ENCODE measurements at regions not wholly inside any gene's neighbourhood (a gene's known extent, or its start where the extent isn't known, plus 50 kb on each side); places are given as distances from the start of the nearest gene placed in this dataset.

- FAIRE-seq = peak; percentile 83
- WGBS (ENCODE audit: missing lambda C conversion rate) = 38% methylated on average over 3 of the region's 3 CpGs
- ChIA-PET CTCF (interaction anchor here (0.9 to 1.2 kb wide), 3 partner anchors 9 to 108 kb away, joined by 3 to 4 read pairs (median 3); no protein-coding TSS in a partner anchor), POLR2A (no interaction called here)
- TF ChIP-seq CHD4 (IDR thresholded peaks at IDR 0.05; ENCODE audit: borderline replicate concordance) = no peak
- TF ChIP-seq SMC3 (IDR thresholded peaks at IDR 0.05) = no peak
- no peak for TF ChIP-seq HOXA7 (CRISPR knock-in tag; IDR thresholded peaks at IDR 0.05)
- TF ChIP-seq CBX8 (IDR thresholded peaks at IDR 0.05) = no peak
- TF ChIP-seq HOXB13 (CRISPR knock-in tag; IDR thresholded peaks at IDR 0.05; ENCODE audit: low read depth) = no peak
- TF ChIP-seq POLR2AphosphoS2 (conservative IDR thresholded peaks at IDR 0.05; ENCODE audit: low read length) = no peak
- TF ChIP-seq, protein P1, sequence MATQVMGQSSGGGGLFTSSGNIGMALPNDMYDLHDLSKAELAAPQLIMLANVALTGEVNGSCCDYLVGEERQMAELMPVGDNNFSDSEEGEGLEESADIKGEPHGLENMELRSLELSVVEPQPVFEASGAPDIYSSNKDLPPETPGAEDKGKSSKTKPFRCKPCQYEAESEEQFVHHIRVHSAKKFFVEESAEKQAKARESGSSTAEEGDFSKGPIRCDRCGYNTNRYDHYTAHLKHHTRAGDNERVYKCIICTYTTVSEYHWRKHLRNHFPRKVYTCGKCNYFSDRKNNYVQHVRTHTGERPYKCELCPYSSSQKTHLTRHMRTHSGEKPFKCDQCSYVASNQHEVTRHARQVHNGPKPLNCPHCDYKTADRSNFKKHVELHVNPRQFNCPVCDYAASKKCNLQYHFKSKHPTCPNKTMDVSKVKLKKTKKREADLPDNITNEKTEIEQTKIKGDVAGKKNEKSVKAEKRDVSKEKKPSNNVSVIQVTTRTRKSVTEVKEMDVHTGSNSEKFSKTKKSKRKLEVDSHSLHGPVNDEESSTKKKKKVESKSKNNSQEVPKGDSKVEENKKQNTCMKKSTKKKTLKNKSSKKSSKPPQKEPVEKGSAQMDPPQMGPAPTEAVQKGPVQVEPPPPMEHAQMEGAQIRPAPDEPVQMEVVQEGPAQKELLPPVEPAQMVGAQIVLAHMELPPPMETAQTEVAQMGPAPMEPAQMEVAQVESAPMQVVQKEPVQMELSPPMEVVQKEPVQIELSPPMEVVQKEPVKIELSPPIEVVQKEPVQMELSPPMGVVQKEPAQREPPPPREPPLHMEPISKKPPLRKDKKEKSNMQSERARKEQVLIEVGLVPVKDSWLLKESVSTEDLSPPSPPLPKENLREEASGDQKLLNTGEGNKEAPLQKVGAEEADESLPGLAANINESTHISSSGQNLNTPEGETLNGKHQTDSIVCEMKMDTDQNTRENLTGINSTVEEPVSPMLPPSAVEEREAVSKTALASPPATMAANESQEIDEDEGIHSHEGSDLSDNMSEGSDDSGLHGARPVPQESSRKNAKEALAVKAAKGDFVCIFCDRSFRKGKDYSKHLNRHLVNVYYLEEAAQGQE (IDR thresholded peaks at IDR 0.05) = no peak
- no peak for TF ChIP-seq CEBPB (IDR thresholded peaks at IDR 0.05)
- no peak for TF ChIP-seq BHLHE40 (IDR thresholded peaks at IDR 0.05; ENCODE audit: low read depth, low read length)
- TF ChIP-seq ESRRA (IDR thresholded peaks at IDR 0.05; ENCODE audit: borderline replicate concordance, low read length) = no peak
- TF ChIP-seq MYC (IDR thresholded peaks at IDR 0.05; ENCODE audit: borderline replicate concordance, low read length) = no peak
- no peak for TF ChIP-seq FOSB (CRISPR knock-in tag; IDR thresholded peaks at IDR 0.05)
- no peak for TF ChIP-seq EHF (CRISPR knock-in tag; IDR thresholded peaks at IDR 0.05)
- no peak for TF ChIP-seq E2F6 (IDR thresholded peaks at IDR 0.05; ENCODE audit: borderline replicate concordance, low read depth)
- TF ChIP-seq MAX (IDR thresholded peaks at IDR 0.05) = no peak
- no peak for TF ChIP-seq RCOR1 (IDR thresholded peaks at IDR 0.05; ENCODE audit: low read depth, low read length)
- TF ChIP-seq RFX5 (IDR thresholded peaks at IDR 0.05) = no peak
- TF ChIP-seq POLR2A (IDR thresholded peaks at IDR 0.05; ENCODE audit: low read length) = no peak
- TF ChIP-seq GATA3 (IDR thresholded peaks at IDR 0.05; ENCODE audit: borderline replicate concordance) = no peak
- H3K4me2 ChIP-seq = no peak overlapping the region
- no peak for ATAC-seq
- no peaks in the 10 kb centered on the region; the same call in 2 of the 3 replicates for H3K9me3 ChIP-seq
- H3K27ac ChIP-seq = no peak overlapping the region
- H3K4me3 ChIP-seq = no peak overlapping the region
- DNase-seq (ENCODE audit: low read depth in 1 of 2, low spot score in 1 of 2) = no peak
- no peaks in the 10 kb centered on the region for H3K4me1 ChIP-seq
These were observed 249.0 kb downstream of the TSHZ3 start for GRCh38 chr19:31100206-31100590.

GRCh38 chr19:31099515-31100205, 249.6 kb downstream of the TSHZ3 start:
- Histone ChIP-seq H3K4me3 (no peak overlapping the region), H3K9me3 (peaks cover 5% of the 10 kb centered on the region), H3K4me1 (no peaks in the 10 kb centered on the region), H3K4me2 (no peak overlapping the region), H3K27ac (no peak overlapping the region)
- no peak for TF ChIP-seq KDM1A (IDR thresholded peaks at IDR 0.05; ENCODE audit: low read depth)
- no peak for TF ChIP-seq HOXA7 (CRISPR knock-in tag; IDR thresholded peaks at IDR 0.05)
- no peak for TF ChIP-seq EP300 (IDR thresholded peaks at IDR 0.05)
- no peak for TF ChIP-seq MAFK (IDR thresholded peaks at IDR 0.05; ENCODE audit: partially characterized antibody)
- ChIA-PET CTCF (interaction anchor here (1.0 to 1.2 kb wide), 2 partner anchors 10 to 15 kb away, joined by 3 to 4 read pairs; no protein-coding TSS in a partner anchor), POLR2A (no interaction called here)
- WGBS (ENCODE audit: missing lambda C conversion rate) = 21% methylated on average over 4 of the region's 4 CpGs
- DNase-seq (ENCODE audit: low read depth in 1 of 2, low spot score in 1 of 2) (no peak), ATAC-seq (no peak), FAIRE-seq (no peak)
